Osteoblast (primary cell): ENCODE measurements at regions not wholly inside any gene's neighbourhood (a gene's known extent, or its start where the extent isn't known, plus 50 kb on each side); places are given as distances from the start of the nearest gene placed in this dataset.

Experiments
- DNase-seq: peaks from one replicate; pipeline ENCODE4 v3.0.0; 2011; ENCODE audit warnings: low spot score, mixed read lengths; ENCODE audit not compliant: insufficient read length; ENCODE audit errors: missing footprints
- H2AFZ ChIP-seq: 2 replicates; pipeline ENCODE4 v1.6.0; 2011; ENCODE audit warnings: mild to moderate bottlenecking, low read length
- H3K27ac ChIP-seq: 2 replicates; pipeline ENCODE4 v1.5.1; 2011; ENCODE audit warnings: mild to moderate bottlenecking, low read depth, low read length, moderate library complexity
- H3K27me3 ChIP-seq: 2 replicates; pipeline ENCODE4 v1.6.0; 2012; ENCODE audit warnings: mild to moderate bottlenecking, control low read depth, inconsistent platforms, low read length, moderate library complexity; ENCODE audit not compliant: insufficient read depth
- H3K36me3 ChIP-seq: 2 replicates; pipeline ENCODE4 v1.5.1; 2011; ENCODE audit warnings: mild to moderate bottlenecking, low read length, control low read depth, moderate library complexity; ENCODE audit not compliant: insufficient read depth
- H3K4me1 ChIP-seq: 2 replicates; pipeline ENCODE4 v1.5.1; 2011; ENCODE audit warnings: mild to moderate bottlenecking, low read length, control low read depth, moderate library complexity; ENCODE audit not compliant: insufficient read depth
- H3K4me2 ChIP-seq: 2 replicates; pipeline ENCODE4 v1.6.0; 2011; ENCODE audit warnings: mild to moderate bottlenecking, low read length; ENCODE audit not compliant: insufficient read depth
- H3K4me3 ChIP-seq: fragments of 200-600 bp; sonication (generic); 3 replicates; pipeline ENCODE4 v1.5.1; 2012; ENCODE audit warnings: mild to moderate bottlenecking, low read length, inconsistent platforms; ENCODE audit not compliant: insufficient read depth
- H3K79me2 ChIP-seq: 2 replicates; pipeline ENCODE4 v1.6.0; 2012; ENCODE audit warnings: mild to moderate bottlenecking, low read length, control low read depth, inconsistent platforms; ENCODE audit not compliant: insufficient read depth
- H3K9me3 ChIP-seq: 2 replicates; pipeline ENCODE4 v1.5.1; 2011; ENCODE audit warnings: low read depth, low read length, control low read depth
- H4K20me1 ChIP-seq: 2 replicates; pipeline ENCODE4 v1.6.0; 2012; ENCODE audit warnings: mild to moderate bottlenecking, low read length, control low read depth; ENCODE audit not compliant: insufficient read depth
- TF ChIP-seq, protein P1 (sequence below): IDR thresholded peaks from 2 replicates; pipeline ENCODE4 v1.5.1; 2011; ENCODE audit warnings: mild to moderate bottlenecking, low read depth, low read length, moderate library complexity; ENCODE audit errors: extremely low read depth

DNA sequence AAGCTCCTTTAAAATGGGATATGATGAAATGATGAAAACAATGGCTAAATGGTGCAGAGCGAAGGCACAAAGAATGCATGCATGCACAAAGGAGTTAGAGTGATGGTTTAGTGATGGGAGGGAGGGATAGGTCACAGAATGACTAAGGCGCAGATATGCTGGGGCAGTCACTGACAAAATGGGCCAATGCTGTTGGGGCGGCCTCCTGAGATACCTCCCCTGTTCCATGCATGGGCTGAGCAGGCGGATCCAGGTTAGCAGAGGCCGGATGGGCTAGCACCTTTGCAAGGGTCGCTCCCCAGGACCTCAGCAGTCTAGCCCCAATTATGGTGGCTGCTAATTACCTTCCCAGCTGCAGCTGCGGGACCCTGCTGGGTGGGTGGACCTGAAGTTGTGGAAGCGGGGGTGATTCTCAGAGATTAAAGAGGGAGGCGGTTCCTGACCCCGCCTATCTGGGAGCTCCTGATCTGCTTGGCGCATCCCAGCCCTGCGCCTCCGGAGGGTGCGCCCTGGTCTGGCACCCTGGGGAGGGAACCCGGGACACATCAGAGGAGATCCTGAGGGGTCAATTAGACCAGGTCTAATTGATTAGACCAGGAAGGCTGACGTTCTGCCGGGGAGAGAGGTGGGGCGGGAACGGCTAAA lies 175.0 kb downstream of the CYP26A1 start:
- H4K20me1 ChIP-seq: no peaks in the 10 kb centered on the region
- TF ChIP-seq, protein P1, sequence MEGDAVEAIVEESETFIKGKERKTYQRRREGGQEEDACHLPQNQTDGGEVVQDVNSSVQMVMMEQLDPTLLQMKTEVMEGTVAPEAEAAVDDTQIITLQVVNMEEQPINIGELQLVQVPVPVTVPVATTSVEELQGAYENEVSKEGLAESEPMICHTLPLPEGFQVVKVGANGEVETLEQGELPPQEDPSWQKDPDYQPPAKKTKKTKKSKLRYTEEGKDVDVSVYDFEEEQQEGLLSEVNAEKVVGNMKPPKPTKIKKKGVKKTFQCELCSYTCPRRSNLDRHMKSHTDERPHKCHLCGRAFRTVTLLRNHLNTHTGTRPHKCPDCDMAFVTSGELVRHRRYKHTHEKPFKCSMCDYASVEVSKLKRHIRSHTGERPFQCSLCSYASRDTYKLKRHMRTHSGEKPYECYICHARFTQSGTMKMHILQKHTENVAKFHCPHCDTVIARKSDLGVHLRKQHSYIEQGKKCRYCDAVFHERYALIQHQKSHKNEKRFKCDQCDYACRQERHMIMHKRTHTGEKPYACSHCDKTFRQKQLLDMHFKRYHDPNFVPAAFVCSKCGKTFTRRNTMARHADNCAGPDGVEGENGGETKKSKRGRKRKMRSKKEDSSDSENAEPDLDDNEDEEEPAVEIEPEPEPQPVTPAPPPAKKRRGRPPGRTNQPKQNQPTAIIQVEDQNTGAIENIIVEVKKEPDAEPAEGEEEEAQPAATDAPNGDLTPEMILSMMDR: no peak
- H2AFZ ChIP-seq: no peak overlapping the region
- H3K36me3 ChIP-seq: no peaks in the 10 kb centered on the region
- no peaks in the 10 kb centered on the region for H3K4me1 ChIP-seq
- H3K27me3 ChIP-seq: no peaks in the 10 kb centered on the region
- no peak overlapping the region for H3K4me3 ChIP-seq
- H3K4me2 ChIP-seq: no peak overlapping the region
- H3K79me2 ChIP-seq: no peaks in the 10 kb centered on the region
- DNase-seq: no peak
- no peak overlapping the region for H3K27ac ChIP-seq
- H3K9me3 ChIP-seq: no peaks in the 10 kb centered on the region

DNA sequence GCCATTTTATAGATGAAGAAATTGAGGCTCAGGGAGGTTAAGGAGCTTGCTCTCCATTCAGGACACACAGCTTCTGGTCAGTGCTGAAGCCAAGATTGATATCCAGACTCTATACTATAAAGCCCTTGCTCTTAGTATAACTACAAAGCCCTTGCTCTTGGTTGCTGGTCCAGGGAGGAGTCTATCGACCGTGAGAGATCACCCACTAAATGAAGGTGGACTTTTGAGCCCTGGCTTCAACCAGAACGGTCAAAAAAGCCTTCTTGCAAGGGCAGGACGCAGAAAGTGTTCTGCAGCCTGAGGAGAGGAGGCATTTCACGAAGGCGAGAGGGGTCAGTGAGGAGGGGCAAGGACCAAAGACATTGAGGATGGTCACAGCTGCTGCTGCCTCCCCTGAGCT lies 176.3 kb downstream of the CYP26A1 start:
- Histone ChIP-seq H3K36me3 (no peaks in the 10 kb centered on the region), H3K4me2 (no peak overlapping the region), H3K9me3 (no peaks in the 10 kb centered on the region), H3K4me1 (no peaks in the 10 kb centered on the region), H3K27ac (no peak overlapping the region), H2AFZ (no peak overlapping the region), H3K79me2 (no peaks in the 10 kb centered on the region), H3K27me3 (no peaks in the 10 kb centered on the region), H3K4me3 (no peak overlapping the region), H4K20me1 (no peaks in the 10 kb centered on the region)
- no peak for DNase-seq
- TF ChIP-seq, protein P1: no peak

DNA sequence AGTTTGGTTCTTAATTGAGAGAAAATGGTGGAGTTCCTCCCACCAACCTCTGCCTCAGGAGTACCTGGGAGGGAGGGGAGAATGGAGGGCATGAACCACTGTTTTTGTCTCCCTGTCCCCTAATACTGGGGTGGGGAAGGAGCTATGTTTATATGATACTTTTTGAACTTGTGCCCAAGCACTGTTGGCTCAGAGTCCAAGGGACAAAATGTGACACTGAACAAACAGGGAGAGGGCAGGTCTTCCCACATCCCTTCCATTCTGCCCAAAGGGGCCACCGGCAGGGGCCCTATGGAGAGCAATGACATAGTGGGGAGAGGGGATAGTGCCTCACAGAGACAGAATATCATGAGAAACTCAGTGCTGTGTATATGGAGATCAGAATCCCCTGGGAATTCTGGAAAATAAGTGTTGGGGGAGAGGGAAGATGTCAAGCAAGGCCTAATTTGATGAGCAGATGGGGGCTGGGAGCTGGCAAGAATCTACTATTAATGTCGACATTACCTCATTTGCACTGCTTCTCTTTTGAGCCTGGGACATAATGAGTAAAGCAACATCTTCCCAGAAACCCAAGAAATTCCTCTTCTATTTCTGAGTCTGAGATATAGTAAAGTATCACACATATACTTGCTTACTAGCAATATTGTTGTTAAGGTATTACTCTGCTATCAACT lies 180.6 kb downstream of the CYP26A1 start:
- no peaks in the 10 kb centered on the region for H3K36me3 ChIP-seq
- TF ChIP-seq, protein P1: no peak
- no peak overlapping the region for H3K27ac ChIP-seq
- no peak overlapping the region for H3K4me2 ChIP-seq
- no peaks in the 10 kb centered on the region for H4K20me1 ChIP-seq
- no peaks in the 10 kb centered on the region for H3K4me1 ChIP-seq
- H3K9me3 ChIP-seq: no peaks in the 10 kb centered on the region
- H2AFZ ChIP-seq: no peak overlapping the region
- H3K27me3 ChIP-seq: no peaks in the 10 kb centered on the region
- peak; percentile 29 for DNase-seq
- no peaks in the 10 kb centered on the region for H3K79me2 ChIP-seq
- no peak overlapping the region for H3K4me3 ChIP-seq

DNA sequence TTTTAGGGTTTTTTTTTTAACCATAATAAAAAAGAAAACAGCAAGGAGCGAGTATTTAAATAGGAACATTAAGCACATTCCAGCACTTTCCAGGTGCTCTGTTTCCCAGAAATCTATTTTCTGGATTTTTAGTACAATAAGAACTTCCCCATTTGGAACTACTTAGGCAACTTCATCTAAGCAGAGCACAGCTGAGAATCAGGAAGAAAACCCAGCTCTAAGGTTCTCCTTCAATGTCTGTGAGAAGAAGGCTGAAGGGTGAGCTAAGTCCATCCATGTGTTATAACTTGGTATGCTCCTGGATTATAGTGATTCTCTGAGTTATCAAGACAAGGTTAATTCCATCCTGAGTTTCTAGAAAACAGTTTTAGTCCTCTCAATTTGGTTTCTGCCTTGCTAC lies 181.9 kb downstream of the CYP26A1 start:
- TF ChIP-seq, protein P1: no peak
- Histone ChIP-seq H3K4me2 (no peak overlapping the region), H3K27ac (no peak overlapping the region), H3K4me1 (no peaks in the 10 kb centered on the region), H3K9me3 (no peaks in the 10 kb centered on the region), H4K20me1 (no peaks in the 10 kb centered on the region), H3K4me3 (no peak overlapping the region), H2AFZ (no peak overlapping the region), H3K36me3 (no peaks in the 10 kb centered on the region), H3K79me2 (no peaks in the 10 kb centered on the region), H3K27me3 (no peaks in the 10 kb centered on the region)
- no peak for DNase-seq
